Fibroblast of the aortic adventitia (primary cell): ENCODE measurements at regions not wholly inside any gene's neighbourhood (a gene's known extent, or its start where the extent isn't known, plus 50 kb on each side); places are given as distances from the start of the nearest gene placed in this dataset.

Experiments
- DNase-seq: peaks from one replicate; pipeline ENCODE4 v3.0.0-alpha.2; 2010; ENCODE audit warnings: low read depth
- H3K4me3 ChIP-seq: 2 replicates; pipeline ENCODE4 v1.5.1; 2011; ENCODE audit warnings: low read depth, mild to moderate bottlenecking, control low read depth, low read length, moderate library complexity
- TF ChIP-seq, protein P1 (sequence below): IDR thresholded peaks from 2 replicates; pipeline ENCODE4 v1.5.1; 2011; ENCODE audit warnings: mild to moderate bottlenecking, low read length, control low read depth, inconsistent platforms; ENCODE audit not compliant: insufficient read depth

DNA sequence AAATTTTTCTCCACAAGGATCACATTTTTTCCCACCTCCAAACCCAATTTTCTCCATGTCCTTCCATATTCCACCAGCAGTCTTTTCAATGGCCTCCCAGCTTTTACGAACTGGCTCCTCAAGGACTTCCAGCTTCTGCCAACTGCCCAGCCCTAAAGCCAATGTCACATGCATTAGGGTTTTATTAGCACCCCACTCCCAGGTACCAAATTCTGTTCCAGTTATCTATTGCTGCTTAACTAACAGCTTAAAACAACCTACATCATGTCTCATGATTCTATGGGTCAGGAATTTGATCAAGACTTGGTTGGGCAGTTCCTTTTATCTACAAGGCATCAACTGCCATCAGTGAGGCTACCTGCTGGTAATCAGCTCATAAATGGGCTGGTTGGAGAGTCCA lies 151.3 kb downstream of the SPTSSA start:
- TF ChIP-seq, protein P1, sequence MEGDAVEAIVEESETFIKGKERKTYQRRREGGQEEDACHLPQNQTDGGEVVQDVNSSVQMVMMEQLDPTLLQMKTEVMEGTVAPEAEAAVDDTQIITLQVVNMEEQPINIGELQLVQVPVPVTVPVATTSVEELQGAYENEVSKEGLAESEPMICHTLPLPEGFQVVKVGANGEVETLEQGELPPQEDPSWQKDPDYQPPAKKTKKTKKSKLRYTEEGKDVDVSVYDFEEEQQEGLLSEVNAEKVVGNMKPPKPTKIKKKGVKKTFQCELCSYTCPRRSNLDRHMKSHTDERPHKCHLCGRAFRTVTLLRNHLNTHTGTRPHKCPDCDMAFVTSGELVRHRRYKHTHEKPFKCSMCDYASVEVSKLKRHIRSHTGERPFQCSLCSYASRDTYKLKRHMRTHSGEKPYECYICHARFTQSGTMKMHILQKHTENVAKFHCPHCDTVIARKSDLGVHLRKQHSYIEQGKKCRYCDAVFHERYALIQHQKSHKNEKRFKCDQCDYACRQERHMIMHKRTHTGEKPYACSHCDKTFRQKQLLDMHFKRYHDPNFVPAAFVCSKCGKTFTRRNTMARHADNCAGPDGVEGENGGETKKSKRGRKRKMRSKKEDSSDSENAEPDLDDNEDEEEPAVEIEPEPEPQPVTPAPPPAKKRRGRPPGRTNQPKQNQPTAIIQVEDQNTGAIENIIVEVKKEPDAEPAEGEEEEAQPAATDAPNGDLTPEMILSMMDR, result no peak
- no peak overlapping the region for H3K4me3 ChIP-seq
- DNase-seq, result no peak

DNA sequence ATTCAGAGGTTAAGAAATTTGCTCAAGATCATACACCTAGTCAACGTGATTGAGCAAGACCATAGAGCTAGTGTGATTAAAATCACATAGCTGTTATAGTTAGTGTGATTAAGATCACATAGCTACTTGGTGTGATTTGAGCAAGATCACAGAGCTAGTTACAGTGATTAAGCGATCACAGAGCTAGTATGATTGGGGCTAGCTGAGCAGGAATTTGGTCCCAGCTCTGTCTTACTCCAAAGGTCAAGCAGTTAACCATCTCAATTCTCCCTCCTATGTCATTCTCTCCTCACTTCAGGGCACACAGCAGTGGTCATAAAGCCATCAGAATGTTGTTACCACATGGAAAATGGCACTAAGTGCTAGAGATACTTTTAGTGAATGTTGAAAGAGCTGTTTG lies 158.2 kb downstream of the SPTSSA start:
- TF ChIP-seq, protein P1, result no peak
- no peak for DNase-seq
- H3K4me3 ChIP-seq, result no peak overlapping the region

DNA sequence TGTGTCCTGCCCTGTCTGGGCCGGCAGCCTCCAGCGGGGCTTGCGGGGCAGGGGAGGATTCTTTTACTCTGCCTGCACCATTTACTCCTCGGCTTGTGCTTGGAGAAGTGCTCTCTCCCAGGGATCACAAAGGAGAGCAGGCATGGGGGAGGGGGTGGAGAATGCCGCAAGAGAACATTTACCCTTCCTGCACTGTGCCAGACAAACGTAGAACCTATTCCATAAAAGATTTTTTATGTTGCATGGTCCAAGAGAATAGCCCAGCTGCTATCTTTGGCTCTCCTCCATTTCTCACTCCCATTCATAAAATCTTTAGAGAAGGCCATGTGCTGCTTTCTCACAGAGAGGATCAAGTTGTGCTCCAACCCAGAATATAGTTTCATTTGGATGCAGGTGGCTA lies 159.4 kb downstream of the SPTSSA start:
- peak; percentile 15 for DNase-seq
- H3K4me3 ChIP-seq, result no peak overlapping the region
- TF ChIP-seq, protein P1, result no peak

DNA sequence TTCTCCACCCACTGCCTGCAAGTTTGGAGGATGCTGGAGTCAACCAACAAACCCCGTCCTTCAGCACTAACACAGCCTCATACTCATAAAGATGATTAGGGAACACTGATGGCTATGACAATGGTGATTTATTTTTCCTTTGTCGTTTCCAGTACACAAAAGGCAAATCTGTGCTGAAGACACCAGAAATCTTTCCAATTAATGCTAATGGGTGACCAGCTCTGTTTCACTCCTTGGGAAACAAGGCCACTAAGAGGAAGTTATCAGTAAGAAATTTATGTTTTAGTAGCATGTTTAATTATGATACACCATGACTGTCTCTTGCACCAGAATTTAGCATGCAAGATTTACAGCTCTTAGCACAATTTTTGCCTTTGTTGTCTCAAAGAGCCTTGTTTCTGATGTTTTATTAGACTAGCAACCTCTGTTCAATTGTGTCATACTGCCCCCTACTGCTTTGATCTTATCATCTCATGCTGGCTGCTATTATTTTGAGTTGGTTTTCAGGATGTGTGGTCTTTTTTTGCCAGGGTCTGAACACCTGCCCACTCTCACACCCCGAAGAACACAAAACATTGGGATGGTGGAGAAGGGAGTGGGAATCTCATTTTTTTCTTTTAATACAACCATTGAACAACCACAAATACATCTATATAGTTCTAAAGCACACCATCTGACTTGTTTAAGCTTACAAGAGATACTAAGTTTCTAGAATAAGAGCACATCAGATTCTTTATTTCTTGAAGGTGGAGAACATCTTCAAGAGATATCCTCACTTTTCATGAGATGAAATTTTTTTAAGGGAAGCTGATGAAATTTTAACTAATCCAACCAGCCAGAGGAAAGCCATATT lies 160.9 kb downstream of the SPTSSA start:
- H3K4me3 ChIP-seq, result no peak overlapping the region
- peak; percentile 40 for DNase-seq
- TF ChIP-seq, protein P1, result peak; percentile 39

DNA sequence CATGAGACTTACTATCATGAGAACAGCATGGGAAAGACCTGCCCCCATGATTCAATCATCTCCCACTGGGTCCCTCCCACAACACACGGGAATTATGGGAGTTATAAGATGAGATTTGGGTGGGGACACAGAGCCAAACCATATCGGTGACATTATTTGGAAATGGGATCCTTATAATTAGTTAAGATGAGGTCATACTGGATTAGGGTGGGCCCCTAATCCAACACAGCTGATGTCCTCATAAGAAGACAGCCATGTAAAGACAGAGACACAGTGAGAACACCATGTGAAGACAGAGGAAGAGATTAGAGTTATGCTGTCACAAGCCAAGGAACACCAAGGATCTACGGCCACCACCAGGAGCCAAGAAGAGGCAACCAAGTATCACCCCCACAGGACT lies 161.7 kb downstream of the SPTSSA start:
- no peak for DNase-seq
- no peak overlapping the region for H3K4me3 ChIP-seq
- TF ChIP-seq, protein P1, result no peak

DNA sequence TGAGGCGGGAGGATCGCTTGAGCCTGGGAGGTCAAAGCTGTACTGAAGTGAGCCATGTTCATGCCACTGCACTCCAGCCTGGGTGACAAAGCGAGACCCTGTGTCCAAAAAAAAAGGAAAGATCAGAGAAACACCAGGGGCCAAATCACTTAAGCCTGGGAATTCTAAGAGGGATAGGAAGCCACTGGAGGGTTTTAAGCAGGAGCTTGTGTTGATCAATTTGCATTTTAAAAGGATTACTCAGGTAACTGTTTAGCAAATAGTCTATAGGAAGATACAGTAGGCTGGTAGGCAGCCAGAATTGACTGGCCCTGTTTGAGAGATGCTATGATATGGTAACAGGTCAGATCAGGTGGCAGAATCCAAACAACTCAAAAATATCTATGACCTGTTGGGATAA lies 162.7 kb downstream of the SPTSSA start:
- TF ChIP-seq, protein P1, result no peak
- H3K4me3 ChIP-seq, result no peak overlapping the region
- DNase-seq, result no peak
